Tongue (tissue), 1 donor: ENCODE measurements at regions not wholly inside any gene's neighbourhood (a gene's known extent, or its start where the extent isn't known, plus 50 kb on each side); places are given as distances from the start of the nearest gene placed in this dataset.

Experiments
- DNase-seq: peaks from one replicate; pipeline ENCODE4 v3.0.0-alpha.2; 2015

GRCh38 chr4:52234561-52235440 lies 183.7 kb downstream of the SPATA18 start:
- peak; percentile 89 for DNase-seq

GRCh38 chr4:52235552-52236201 lies 184.6 kb downstream of the SPATA18 start:
- no peak for DNase-seq

- DNase-seq, result no peak
Observed at GRCh38 chr4:52241916-52242315, 190.8 kb downstream of the SPATA18 start.

GRCh38 chr4:52243367-52243766 lies 192.3 kb downstream of the SPATA18 start:
- no peak for DNase-seq

- no peak for DNase-seq
Observed at GRCh38 chr4:52244103-52244775, 193.1 kb downstream of the SPATA18 start.

- DNase-seq, result peak; percentile 51
Observed at GRCh38 chr4:52244848-52245247, 193.7 kb downstream of the SPATA18 start.

- no peak for DNase-seq
Observed at GRCh38 chr4:52246827-52247226, 195.7 kb downstream of the SPATA18 start.

GRCh38 chr4:52247941-52248340 lies 196.8 kb downstream of the SPATA18 start:
- no peak for DNase-seq

GRCh38 chr4:52248820-52249219 lies 197.7 kb downstream of the SPATA18 start:
- no peak for DNase-seq

- no peak for DNase-seq
Observed at GRCh38 chr4:52249581-52249980, 198.5 kb downstream of the SPATA18 start.

GRCh38 chr4:52250154-52250553 lies 199.1 kb downstream of the SPATA18 start:
- peak; percentile 97 for DNase-seq

- no peak for DNase-seq
Observed at GRCh38 chr4:52251864-52252263, 200.8 kb downstream of the SPATA18 start.

GRCh38 chr4:52253025-52253424 lies 201.9 kb downstream of the SPATA18 start:
- DNase-seq, result no peak

- no peak for DNase-seq
Observed at GRCh38 chr4:52256522-52256921, 205.4 kb downstream of the SPATA18 start.

- no peak for DNase-seq
Observed at GRCh38 chr4:52259978-52260377, 208.9 kb downstream of the SPATA18 start.

- DNase-seq, result peak; percentile 89
Observed at GRCh38 chr4:52260514-52261210, 209.6 kb downstream of the SPATA18 start.

- peak; percentile 85 for DNase-seq
Observed at GRCh38 chr4:52263607-52264006, 212.5 kb downstream of the SPATA18 start.

GRCh38 chr4:52265781-52266525 lies 214.8 kb downstream of the SPATA18 start:
- no peak for DNase-seq

- peak; percentile 80 for DNase-seq
Observed at GRCh38 chr4:52266537-52267137, 215.5 kb downstream of the SPATA18 start.

GRCh38 chr4:52269761-52270160 lies 218.7 kb downstream of the SPATA18 start:
- no peak for DNase-seq

GRCh38 chr4:52273885-52274284 lies 222.8 kb downstream of the SPATA18 start:
- no peak for DNase-seq
